ENCODE measurements at regions not wholly inside any gene's neighbourhood (a gene's known extent, or its start where the extent isn't known, plus 50 kb on each side); places are given as distances from the start of the nearest gene placed in this dataset.

- TF ChIP-seq, protein P1, sequence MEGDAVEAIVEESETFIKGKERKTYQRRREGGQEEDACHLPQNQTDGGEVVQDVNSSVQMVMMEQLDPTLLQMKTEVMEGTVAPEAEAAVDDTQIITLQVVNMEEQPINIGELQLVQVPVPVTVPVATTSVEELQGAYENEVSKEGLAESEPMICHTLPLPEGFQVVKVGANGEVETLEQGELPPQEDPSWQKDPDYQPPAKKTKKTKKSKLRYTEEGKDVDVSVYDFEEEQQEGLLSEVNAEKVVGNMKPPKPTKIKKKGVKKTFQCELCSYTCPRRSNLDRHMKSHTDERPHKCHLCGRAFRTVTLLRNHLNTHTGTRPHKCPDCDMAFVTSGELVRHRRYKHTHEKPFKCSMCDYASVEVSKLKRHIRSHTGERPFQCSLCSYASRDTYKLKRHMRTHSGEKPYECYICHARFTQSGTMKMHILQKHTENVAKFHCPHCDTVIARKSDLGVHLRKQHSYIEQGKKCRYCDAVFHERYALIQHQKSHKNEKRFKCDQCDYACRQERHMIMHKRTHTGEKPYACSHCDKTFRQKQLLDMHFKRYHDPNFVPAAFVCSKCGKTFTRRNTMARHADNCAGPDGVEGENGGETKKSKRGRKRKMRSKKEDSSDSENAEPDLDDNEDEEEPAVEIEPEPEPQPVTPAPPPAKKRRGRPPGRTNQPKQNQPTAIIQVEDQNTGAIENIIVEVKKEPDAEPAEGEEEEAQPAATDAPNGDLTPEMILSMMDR (IDR thresholded peaks at IDR 0.05; ENCODE audit: low read length): no peak
- TF ChIP-seq EZH2 (IDR thresholded peaks at IDR 0.05; ENCODE audit: borderline replicate concordance, low read length): no peak
Observed at GRCh38 chr5:71988808-71989207, 118.5 kb upstream of the MAP1B start.

Measured in OCI-LY1 (cell line).